K562 (cell line): ENCODE measurements at regions not wholly inside any gene's neighbourhood (a gene's known extent, or its start where the extent isn't known, plus 50 kb on each side); places are given as distances from the start of the nearest gene placed in this dataset.

Source experiments
- CREB1 ChIP-seq, 2 experiments: sonication (generic) in 1 of 2; formaldehyde crosslinking in 1 of 2; IDR thresholded peaks; 2 replicates each; pipeline versions ENCODE4 v1.6.1 to v1.8.0; 2012 to 2022; ENCODE audit warnings: inconsistent platforms in 1 of 2, mild to moderate bottlenecking in 1 of 2, missing genetic modification reagents in 1 of 2, moderate library complexity in 1 of 2
- CTCF ChIP-seq, 3 experiments: IDR thresholded peaks in 2 of 3; conservative IDR thresholded peaks in 1 of 3; 2 replicates each; pipeline ENCODE4 v1.5.1; 2011 to 2012; ENCODE audit warnings: low read length in 3 of 3, mild to moderate bottlenecking in 3 of 3, control low read depth in 2 of 3, improper control_type of control experiment in 1 of 3, inconsistent platforms in 1 of 3, low read depth in 1 of 3, mixed read lengths in 1 of 3, moderate library complexity in 1 of 3; ENCODE audit not compliant: insufficient read depth in 2 of 3
- FIP1L1 ChIP-seq: fragments of 200-400 bp; formaldehyde crosslinking; IDR thresholded peaks from 2 replicates; pipeline ENCODE4 v1.6.1; 2018; ENCODE audit warnings: mild to moderate bottlenecking, low read depth, low read length; ENCODE audit not compliant: poor library complexity, severe bottlenecking
- KAT7 ChIP-seq: sonication (generic); formaldehyde crosslinking; IDR thresholded peaks from 2 replicates; pipeline ENCODE4 v1.8.0; 2022; ENCODE audit warnings: missing genetic modification reagents, mild to moderate bottlenecking, borderline replicate concordance
- LARP7 ChIP-seq: fragments of 450-650 bp; IDR thresholded peaks from 2 replicates; pipeline ENCODE4 v1.6.1; 2016
- POLR2A ChIP-seq: fragments of 450-650 bp; conservative IDR thresholded peaks from 2 replicates; pipeline ENCODE4 v1.6.1; 2016
- SOX6 ChIP-seq: fragments of 450-650 bp; IDR thresholded peaks from 2 replicates; pipeline ENCODE4 v1.6.1; 2014; ENCODE audit warnings: mild to moderate bottlenecking
- UBTF ChIP-seq, 2 experiments: IDR thresholded peaks; 2 replicates each; pipeline ENCODE4 v1.6.1; 2012; ENCODE audit warnings: improper control_type of control experiment in 2 of 2, low read depth in 2 of 2, low read length in 2 of 2, borderline replicate concordance in 1 of 2
- ZC3H11A ChIP-seq: IDR thresholded peaks from 2 replicates; pipeline ENCODE4 v1.6.1; 2012; ENCODE audit warnings: low read depth, low read length, improper control_type of control experiment
- ZNF124 ChIP-seq: sonication (generic); formaldehyde crosslinking; IDR thresholded peaks from 2 replicates; pipeline ENCODE4 v1.8.1; 2022; ENCODE audit warnings: missing genetic modification reagents

- TF ChIP-seq CTCF (IDR thresholded peaks at IDR 0.05 in 2 of 3, conservative IDR thresholded peaks at IDR 0.05 in 1 of 3; ENCODE audit: insufficient read depth in 2 of 3, low read depth in 1 of 3, low read length in 3 of 3): no peak
- no peak for TF ChIP-seq LARP7
- TF ChIP-seq UBTF (IDR thresholded peaks at IDR 0.05; ENCODE audit: borderline replicate concordance in 1 of 2, low read depth in 2 of 2, low read length in 2 of 2): no peak
- TF ChIP-seq ZC3H11A: no peak
- no peak for TF ChIP-seq POLR2A
- no peak for TF ChIP-seq SOX6
- no peak for TF ChIP-seq FIP1L1
- TF ChIP-seq CREB1 (IDR thresholded peaks at IDR 0.05): no peak
- no peak for TF ChIP-seq CREB1 (CRISPR knock-in tag; IDR thresholded peaks at IDR 0.05)
- no peak for TF ChIP-seq KAT7
- TF ChIP-seq ZNF124 (CRISPR knock-in tag): no peak
Measured at GRCh38 chr4:63786171-63786570, 623.1 kb downstream of the TECRL start.
